Activated CD8-positive, alpha-beta memory T cell treated with anti-CD3 and anti-CD28 coated beads for 1 hour (primary cell): ENCODE measurements at regions not wholly inside any gene's neighbourhood (a gene's known extent, or its start where the extent isn't known, plus 50 kb on each side); places are given as distances from the start of the nearest gene placed in this dataset.
"Not testable (repeated sequence)": the region's sequence is repeated elsewhere in the genome, so short reads cannot be mapped to it uniquely, and the experiment has no call there.

Source experiments
- DNase-seq, 2 donors: peaks; one replicate each; pipeline ENCODE4 v3.0.0-alpha.2; 2020; ENCODE audit warnings: low read depth in 1 of 2; ENCODE audit errors: extremely low read depth in 1 of 2

- no peak for DNase-seq
Observed at GRCh38 chr18:8984131-8984721, 118.3 kb upstream of the NDUFV2 start.

DNA sequence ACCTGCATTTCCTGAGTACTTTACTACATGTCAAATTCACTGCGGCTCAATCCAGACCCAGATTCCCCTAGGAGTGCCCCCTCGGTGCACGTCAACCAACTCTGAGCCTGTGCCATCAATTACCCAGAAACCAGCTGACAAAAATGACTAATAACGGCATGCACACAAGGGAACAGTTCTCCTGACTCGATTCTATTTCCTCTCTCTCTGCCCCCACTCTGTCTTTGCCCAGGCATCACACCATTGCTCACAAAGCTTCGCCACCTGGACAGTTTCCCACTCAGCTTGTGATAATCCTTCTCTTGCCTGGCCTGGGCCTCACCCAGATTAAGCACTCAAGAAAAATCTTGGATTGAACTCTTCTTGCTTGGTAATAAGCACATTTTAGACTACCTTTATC, 115.3 kb upstream of the NDUFV2 start:
- no peak for DNase-seq

DNA sequence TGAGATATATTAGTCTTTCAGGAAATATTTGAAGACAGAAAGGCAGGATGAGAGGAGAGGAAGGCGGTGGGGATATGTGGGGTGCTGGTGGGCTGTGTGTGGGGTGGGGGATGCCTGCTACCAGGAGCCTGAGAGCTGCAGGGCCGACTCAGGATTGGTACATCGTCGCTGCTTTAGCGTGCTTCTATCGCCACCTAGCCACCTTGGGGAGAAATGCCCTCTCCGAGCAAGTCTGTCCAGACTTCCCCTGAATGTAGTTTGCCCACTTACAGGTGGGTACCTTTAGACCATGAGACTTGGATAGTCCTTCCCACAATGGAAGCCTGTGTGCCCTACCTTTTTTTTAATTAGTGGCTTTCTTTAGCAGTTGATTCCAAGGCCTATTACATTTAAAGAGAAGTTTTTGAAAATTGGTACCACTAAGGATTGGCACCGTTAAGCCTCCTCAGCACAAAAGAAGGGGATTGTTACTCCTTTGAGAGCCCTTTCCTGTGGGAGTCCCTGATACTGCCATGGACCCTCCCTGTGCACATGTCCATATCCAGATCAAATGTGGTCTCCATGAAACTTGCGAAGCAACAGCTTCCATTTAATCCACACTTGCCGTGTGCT, 114.1 kb upstream of the NDUFV2 start:
- DNase-seq = peak; percentile 12 to 21

DNA sequence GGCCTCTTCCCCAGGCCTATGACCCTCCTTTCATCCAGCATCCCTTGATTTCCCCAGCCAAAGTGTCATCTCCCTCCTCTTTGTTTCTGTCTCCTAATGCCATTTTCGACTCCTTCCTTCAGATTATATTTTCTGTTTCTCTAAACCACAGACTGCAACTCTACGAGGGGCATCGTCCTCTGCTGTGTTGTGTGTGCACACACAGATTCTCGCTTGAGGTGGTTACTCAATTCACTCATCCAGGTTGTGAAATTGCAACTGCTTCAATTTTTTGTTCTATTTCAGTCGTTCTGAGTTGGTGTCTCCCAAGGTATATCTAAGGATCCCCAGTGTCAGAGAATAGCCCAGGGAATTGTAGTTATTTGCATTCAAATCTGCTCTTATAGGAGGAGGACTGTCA, 113.5 kb upstream of the NDUFV2 start:
- DNase-seq = no peak

- no peak for DNase-seq
Observed at GRCh38 chr18:8989855-8990254, 112.6 kb upstream of the NDUFV2 start.

DNA sequence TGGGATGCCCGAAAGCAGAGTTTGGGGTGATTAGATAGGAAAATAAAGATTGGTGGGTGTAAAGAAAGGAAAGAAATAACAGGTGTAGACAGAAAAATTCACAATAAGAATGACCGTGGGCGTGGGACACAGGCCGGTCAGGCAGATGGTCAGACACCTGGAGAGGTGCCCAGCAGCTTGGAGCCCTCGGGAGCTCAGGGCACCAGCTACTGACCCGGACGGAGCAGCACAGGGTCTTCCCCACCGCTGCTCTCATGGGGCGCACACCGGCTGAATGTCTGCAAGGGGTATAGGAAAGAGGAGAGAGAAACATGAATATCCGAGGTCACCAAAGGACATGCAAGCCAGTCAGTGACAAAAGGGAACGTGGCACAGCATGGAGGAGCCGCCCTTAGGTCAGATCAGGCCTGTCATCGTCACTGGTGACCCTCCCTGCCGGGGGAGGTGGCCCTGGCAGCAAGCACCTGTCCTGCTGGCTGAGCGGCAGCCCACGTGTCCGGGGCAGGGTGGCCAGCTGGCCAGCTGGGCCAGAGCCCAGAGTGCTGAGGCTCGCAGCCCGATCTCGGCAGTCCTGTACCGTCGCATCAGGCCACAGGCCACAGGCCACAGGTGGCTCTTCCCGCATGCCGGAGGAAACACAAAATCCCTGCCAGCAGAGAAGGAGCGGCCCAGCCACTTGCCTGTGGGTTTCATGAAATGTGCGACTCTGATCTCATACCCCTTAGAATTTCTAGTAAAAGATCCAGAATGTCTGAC, 112.0 kb upstream of the NDUFV2 start:
- no peak for DNase-seq

DNA sequence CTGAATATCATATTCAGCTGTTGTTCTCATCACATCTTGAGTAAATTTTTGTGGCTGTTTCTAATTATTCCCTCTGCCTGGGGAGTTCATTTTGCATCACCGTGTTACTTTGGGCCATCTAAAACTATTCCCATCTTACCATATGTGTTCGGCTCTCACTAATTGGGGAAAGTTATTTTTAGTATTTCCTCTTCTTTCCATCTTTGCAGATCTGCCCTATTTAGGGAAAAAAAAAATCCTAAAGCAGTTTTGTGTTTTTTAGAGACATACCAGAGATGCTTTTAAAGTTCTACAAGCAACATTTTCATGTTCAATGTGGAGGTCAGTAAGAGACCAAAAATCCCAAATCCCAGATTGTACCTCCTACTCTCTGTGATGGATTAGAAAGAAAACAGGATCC, 111.3 kb upstream of the NDUFV2 start:
- no peak for DNase-seq

GRCh38 chr18:8992500-8992899, 110.0 kb upstream of the NDUFV2 start:
- not testable (repeated sequence) for DNase-seq

- no peak for DNase-seq
Observed at GRCh38 chr18:8994603-8995002, 107.9 kb upstream of the NDUFV2 start.

DNA sequence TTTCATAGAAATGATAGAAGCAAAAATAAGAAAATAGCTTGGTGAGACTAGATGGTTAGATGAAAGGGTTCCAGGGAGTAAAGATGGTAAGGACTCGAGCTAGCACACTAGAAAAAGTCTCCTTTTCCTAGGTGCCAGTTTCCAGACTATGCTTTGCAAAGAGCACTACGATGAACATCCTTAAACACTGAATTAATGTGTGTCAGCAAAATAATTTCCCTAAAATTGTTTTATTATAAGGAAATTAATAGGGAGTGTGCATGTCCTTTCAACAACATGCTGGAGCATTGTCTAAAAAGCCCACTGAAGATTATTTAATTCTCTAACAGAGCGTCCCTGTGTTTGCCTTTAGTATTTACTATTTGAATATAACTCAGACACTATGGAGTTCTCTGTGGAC, 107.4 kb upstream of the NDUFV2 start:
- no peak for DNase-seq

GRCh38 chr18:8996771-8997432, 105.6 kb upstream of the NDUFV2 start:
- DNase-seq = no peak

GRCh38 chr18:8997634-8998033, 104.9 kb upstream of the NDUFV2 start:
- DNase-seq = no peak

- no peak for DNase-seq
Observed at GRCh38 chr18:8998481-8999217, 103.8 kb upstream of the NDUFV2 start.

GRCh38 chr18:8999872-9000271, 102.6 kb upstream of the NDUFV2 start:
- DNase-seq = no peak

DNA sequence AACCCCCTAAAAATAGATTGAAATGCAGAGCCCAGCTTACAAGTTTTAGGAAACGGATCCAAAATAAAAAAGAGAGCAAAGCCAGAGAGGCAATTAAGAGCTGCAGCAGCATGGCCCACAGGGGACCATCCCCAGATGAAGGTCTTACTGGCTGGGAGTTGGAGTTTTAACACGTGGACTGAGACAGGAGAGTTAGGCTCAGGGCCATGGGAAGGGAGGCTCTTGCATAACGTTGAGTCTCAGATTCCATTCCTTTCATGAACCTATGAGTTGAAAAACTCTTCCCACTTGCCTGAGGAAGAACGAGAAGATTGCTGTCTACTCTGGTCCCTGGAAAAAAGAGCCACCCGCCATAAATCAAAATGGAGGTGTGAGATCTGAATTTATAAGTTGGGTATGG, 101.8 kb upstream of the NDUFV2 start:
- DNase-seq = no peak

GRCh38 chr18:9001209-9001608, 101.3 kb upstream of the NDUFV2 start:
- no peak for DNase-seq

GRCh38 chr18:9003406-9004100, 98.9 kb upstream of the NDUFV2 start:
- DNase-seq = no peak

GRCh38 chr18:9004308-9004707, 98.2 kb upstream of the NDUFV2 start:
- not testable (repeated sequence) for DNase-seq

- not testable (repeated sequence) for DNase-seq
Observed at GRCh38 chr18:9007700-9008099, 94.8 kb upstream of the NDUFV2 start.

GRCh38 chr18:9008200-9008708, 94.2 kb upstream of the NDUFV2 start:
- DNase-seq = no peak
